ENCODE measurements at regions not wholly inside any gene's neighbourhood (a gene's known extent, or its start where the extent isn't known, plus 50 kb on each side); places are given as distances from the start of the nearest gene placed in this dataset.

- DNase-seq: no peak
- Mint-ChIP-seq H3K4me1 (no peaks in the 10 kb centered on the region), H3K36me3 (no peaks in the 10 kb centered on the region), H3K4me3 (no peak overlapping the region), H3K27ac (no peak overlapping the region), H3K9me3 (peaks cover 0 to 5% (median 2%) of the 10 kb centered on the region in 7 donors), H3K27me3 (ENCODE audit: low read depth in 3 of 3) (no peaks in the 10 kb centered on the region)
- no peaks in the 10 kb centered on the region for H3K79me2 ChIP-seq (ENCODE audit: insufficient read depth, low read length)
- H3K36me3 ChIP-seq (replicated peaks in 1 of 2; ENCODE audit: control insufficient read depth in 1 of 2, insufficient read depth in 2 of 2, low read length in 2 of 2): no peaks in the 10 kb centered on the region
- H3K4me3 ChIP-seq (replicated peaks in 1 of 3; ENCODE audit: low read depth in 2 of 3, low read length in 3 of 3): no peak overlapping the region
- no peak for TF ChIP-seq CTCF (IDR thresholded peaks at IDR 0.05)
- no peak overlapping the region for H2AFZ ChIP-seq (ENCODE audit: insufficient read depth, low read depth, low read length, poor library complexity, severe bottlenecking)
- intact Hi-C loops (cut with micrococcal nuclease): no loop called here
- H3K27me3 ChIP-seq (ENCODE audit: control insufficient read depth in 2 of 2, insufficient read depth in 2 of 2, low read length in 2 of 2): no peaks in the 10 kb centered on the region
- H3K27ac ChIP-seq (ENCODE audit: low read depth in 1 of 2, low read length in 2 of 2): no peak overlapping the region
- no peaks in the 10 kb centered on the region for H3K4me1 ChIP-seq (ENCODE audit: control insufficient read depth in 1 of 2, insufficient read depth in 2 of 2, low read length in 2 of 2)
- peaks cover 0 to 3% of the 10 kb centered on the region in 2 donors for H3K9me3 ChIP-seq (replicated peaks in 1 of 2; ENCODE audit: control insufficient read depth in 1 of 2, insufficient read depth in 1 of 2, low read length in 2 of 2)
- no peaks in the 10 kb centered on the region for H4K20me1 ChIP-seq (ENCODE audit: insufficient read depth, low read length)
- no peak overlapping the region for H3K9ac ChIP-seq (ENCODE audit: insufficient read depth, low read length, poor library complexity, severe bottlenecking)
- no peak overlapping the region for H3K4me2 ChIP-seq (replicated peaks; ENCODE audit: extremely low read depth, low read length, poor library complexity, severe bottlenecking)
Observed at GRCh38 chr12:83619973-83620372, 933.3 kb downstream of the TMTC2 start.

- Histone ChIP-seq H3K27me3 (ENCODE audit: control insufficient read depth in 2 of 2, insufficient read depth in 2 of 2, low read length in 2 of 2) (no peaks in the 10 kb centered on the region), H2AFZ (ENCODE audit: insufficient read depth, low read depth, low read length, poor library complexity, severe bottlenecking) (no peak overlapping the region), H4K20me1 (ENCODE audit: insufficient read depth, low read length) (no peaks in the 10 kb centered on the region), H3K79me2 (ENCODE audit: insufficient read depth, low read length) (no peaks in the 10 kb centered on the region), H3K4me2 (replicated peaks; ENCODE audit: extremely low read depth, low read length, poor library complexity, severe bottlenecking) (no peak overlapping the region), H3K36me3 (replicated peaks in 1 of 2; ENCODE audit: control insufficient read depth in 1 of 2, insufficient read depth in 2 of 2, low read length in 2 of 2) (no peaks in the 10 kb centered on the region), H3K9me3 (replicated peaks in 1 of 2; ENCODE audit: control insufficient read depth in 1 of 2, insufficient read depth in 1 of 2, low read length in 2 of 2) (peaks cover 6 to 7% of the 10 kb centered on the region in 2 donors), H3K4me3 (replicated peaks in 1 of 3; ENCODE audit: low read depth in 2 of 3, low read length in 3 of 3) (no peak overlapping the region), H3K4me1 (ENCODE audit: control insufficient read depth in 1 of 2, insufficient read depth in 2 of 2, low read length in 2 of 2) (no peaks in the 10 kb centered on the region), H3K9ac (ENCODE audit: insufficient read depth, low read length, poor library complexity, severe bottlenecking) (no peak overlapping the region), H3K27ac (ENCODE audit: low read depth in 1 of 2, low read length in 2 of 2) (no peak overlapping the region)
- no peak for DNase-seq
- peaks cover 0 to 14% (median 2%) of the 10 kb centered on the region in 7 donors for H3K9me3 Mint-ChIP-seq
- intact Hi-C loops (cut with micrococcal nuclease): no loop called here
- TF ChIP-seq CTCF (IDR thresholded peaks at IDR 0.05): no peak
- no peaks in the 10 kb centered on the region for H3K4me1 Mint-ChIP-seq
- H3K27me3 Mint-ChIP-seq (ENCODE audit: low read depth in 3 of 3): no peaks in the 10 kb centered on the region
- no peak overlapping the region for H3K27ac Mint-ChIP-seq
- no peak overlapping the region for H3K4me3 Mint-ChIP-seq
- no peaks in the 10 kb centered on the region for H3K36me3 Mint-ChIP-seq
- 100% methylated on average over 1 of the region's 1 CpG for WGBS (ENCODE audit: insufficient coverage)
Observed at GRCh38 chr12:83615152-83615551, 928.4 kb downstream of the TMTC2 start.

All from CD14-positive monocyte (primary cell).